Caco-2 (cell line): ENCODE measurements at regions not wholly inside any gene's neighbourhood (a gene's known extent, or its start where the extent isn't known, plus 50 kb on each side); places are given as distances from the start of the nearest gene placed in this dataset.

Experiments used
- BruUV-seq: library from RNA; stranded (reverse); fragments of 400-500 nt; replicated peaks from 2 replicates; lab custom pipeline; 2021; lab: Mats Ljungman, UMichigan
- CTCF ChIA-PET: fragments of 300-600 bp; sonication (Branson Sonifier 250); formaldehyde crosslinking; loops from one replicate; lab custom pipeline; 2022; ENCODE audit warnings: antibody characterized with exemption; lab: Charles Lee
- POLR2A ChIA-PET: fragments of 300-600 bp; sonication (Branson Sonifier 250); formaldehyde crosslinking; loops from one replicate; lab custom pipeline; 2022; ENCODE audit warnings: antibody characterized with exemption; lab: Charles Lee
- DNase-seq, 2 experiments: peaks; one replicate each; pipeline versions ENCODE4 v3.0.0 to v3.0.0-alpha.2; 2020 to 2022
- H3K27me3 ChIP-seq: replicated peaks from 2 replicates; pipeline ENCODE4 v1.6.0; 2011; ENCODE audit warnings: low read length; ENCODE audit not compliant: control insufficient read depth, insufficient read depth
- H3K36me3 ChIP-seq: 2 replicates; pipeline ENCODE4 v1.5.1; 2011; ENCODE audit warnings: low read length; ENCODE audit not compliant: control insufficient read depth, insufficient read depth
- H3K4me1 ChIP-seq: fragments of 250-450 bp; sonication (Bioruptor Pico); 2 replicates; pipeline ENCODE4 v1.5.1; 2020; ENCODE audit warnings: mild to moderate bottlenecking
- H3K4me3 ChIP-seq: 2 replicates; pipeline ENCODE4 v1.5.1; 2011; ENCODE audit warnings: low read depth, mild to moderate bottlenecking, control low read depth, low read length
- H3K9me3 ChIP-seq: fragments of 250-450 bp; sonication (Bioruptor Pico); 2 replicates; pipeline ENCODE4 v1.5.1; 2020; ENCODE audit warnings: mild to moderate bottlenecking, moderate library complexity
- H3K27ac Mint-ChIP-seq: one replicate; pipeline ENCODE4 v1.8.0; 2022; ENCODE audit warnings: mixed read lengths; ENCODE audit not compliant: unreplicated experiment
- H3K27me3 Mint-ChIP-seq: one replicate; pipeline ENCODE4 v1.8.0; 2022; ENCODE audit warnings: mixed read lengths; ENCODE audit not compliant: insufficient read depth, unreplicated experiment
- H3K36me3 Mint-ChIP-seq: one replicate; pipeline ENCODE4 v1.8.0; 2022; ENCODE audit warnings: mild to moderate bottlenecking, mixed read lengths; ENCODE audit not compliant: insufficient read depth, unreplicated experiment
- H3K4me1 Mint-ChIP-seq: one replicate; pipeline ENCODE4 v1.8.0; 2022; ENCODE audit warnings: low read depth, mixed read lengths; ENCODE audit not compliant: unreplicated experiment
- H3K4me3 Mint-ChIP-seq: one replicate; pipeline ENCODE4 v1.8.0; 2022; ENCODE audit warnings: mild to moderate bottlenecking, moderate library complexity, mixed read lengths; ENCODE audit not compliant: unreplicated experiment
- H3K9me3 Mint-ChIP-seq: one replicate; pipeline ENCODE4 v1.8.0; 2022; ENCODE audit warnings: mixed read lengths; ENCODE audit not compliant: unreplicated experiment
- CTCF ChIP-seq, 2 experiments: fragments of 200-600 bp in 1 of 2; IDR thresholded peaks; 1 replicate in 1 of 2; 2 replicates in 1 of 2; pipeline versions ENCODE4 v1.5.1 to v1.8.0; 2011 to 2022; ENCODE audit warnings: antibody characterized with exemption in 1 of 2, control low read depth in 1 of 2, inconsistent platforms in 1 of 2, low read depth in 1 of 2, low read length in 1 of 2, mild to moderate bottlenecking in 1 of 2, moderate library complexity in 1 of 2; ENCODE audit not compliant: insufficient read depth in 1 of 2, severe bottlenecking in 1 of 2, unreplicated experiment in 1 of 2
- intact Hi-C: fragments of 100-400 bp; cut with micrococcal nuclease; formaldehyde crosslinking; loops from one replicate; pipeline ENCODE4 v1.10.0; 2022; ENCODE audit not compliant: unreplicated experiment

- intact Hi-C loops = no loop called here
- CTCF ChIA-PET = no interaction called here
- Histone ChIP-seq H3K27me3 (no peaks in the 10 kb centered on the region), H3K9me3 (no peaks in the 10 kb centered on the region), H3K4me1 (no peaks in the 10 kb centered on the region), H3K4me3 (no peak overlapping the region), H3K36me3 (no peaks in the 10 kb centered on the region)
- no peaks in the 10 kb centered on the region for H3K27me3 Mint-ChIP-seq
- no peaks in the 10 kb centered on the region for H3K9me3 Mint-ChIP-seq
- peaks cover 6% of the 10 kb centered on the region for H3K36me3 Mint-ChIP-seq
- TF ChIP-seq CTCF (IDR thresholded peaks at IDR 0.05; ENCODE audit: insufficient read depth in 1 of 2, low read depth in 1 of 2, low read length in 1 of 2, severe bottlenecking in 1 of 2, unreplicated experiment in 1 of 2) = no peak
- POLR2A ChIA-PET = no interaction called here
- DNase-seq = no peak
- no TSS peak for BruUV-seq
- no peak overlapping the region for H3K27ac Mint-ChIP-seq
- H3K4me1 Mint-ChIP-seq = no peaks in the 10 kb centered on the region
- H3K4me3 Mint-ChIP-seq = no peak overlapping the region
These were observed 161.0 kb upstream of the S100G start for GRCh38 chrX:16488959-16489358.

GRCh38 chrX:16491461-16491860, 158.5 kb upstream of the S100G start:
- H3K36me3 ChIP-seq = no peaks in the 10 kb centered on the region
- intact Hi-C loops = no loop called here
- no peak overlapping the region for H3K4me3 ChIP-seq
- CTCF ChIA-PET = no interaction called here
- Mint-ChIP-seq H3K4me3 (no peak overlapping the region), H3K9me3 (no peaks in the 10 kb centered on the region), H3K36me3 (peaks cover 6% of the 10 kb centered on the region), H3K4me1 (no peaks in the 10 kb centered on the region), H3K27me3 (no peaks in the 10 kb centered on the region), H3K27ac (no peak overlapping the region)
- DNase-seq = no peak
- H3K4me1 ChIP-seq = no peaks in the 10 kb centered on the region
- POLR2A ChIA-PET = no interaction called here
- no peaks in the 10 kb centered on the region for H3K27me3 ChIP-seq
- no peaks in the 10 kb centered on the region for H3K9me3 ChIP-seq
- no TSS peak for BruUV-seq
- TF ChIP-seq CTCF (IDR thresholded peaks at IDR 0.05; ENCODE audit: insufficient read depth in 1 of 2, low read depth in 1 of 2, low read length in 1 of 2, severe bottlenecking in 1 of 2, unreplicated experiment in 1 of 2) = no peak

DNA sequence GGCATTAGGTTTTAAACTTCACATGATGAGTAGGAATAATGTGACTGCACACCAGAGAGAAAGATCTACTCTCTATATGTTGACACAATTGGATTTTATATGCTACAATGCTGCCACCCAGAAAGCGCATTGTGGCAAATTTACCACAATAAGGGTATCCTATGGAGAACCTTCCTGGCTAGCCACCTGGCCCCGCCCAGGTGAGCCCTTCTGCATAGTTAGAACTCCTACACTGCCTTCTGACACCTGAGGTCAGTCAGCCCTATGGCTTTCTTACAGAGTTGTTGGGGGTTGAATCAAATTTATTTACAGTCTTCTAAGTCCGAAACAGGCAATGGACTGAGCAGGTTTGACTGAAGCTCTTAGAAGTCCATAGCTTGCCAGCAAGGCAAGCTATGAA, 153.8 kb upstream of the S100G start:
- H3K4me3 ChIP-seq = no peak overlapping the region
- no peak for TF ChIP-seq CTCF (IDR thresholded peaks at IDR 0.05; ENCODE audit: insufficient read depth in 1 of 2, low read depth in 1 of 2, low read length in 1 of 2, severe bottlenecking in 1 of 2, unreplicated experiment in 1 of 2)
- no peaks in the 10 kb centered on the region for H3K27me3 Mint-ChIP-seq
- no peaks in the 10 kb centered on the region for H3K9me3 ChIP-seq
- BruUV-seq = no TSS peak
- H3K4me1 Mint-ChIP-seq = no peaks in the 10 kb centered on the region
- intact Hi-C loops = no loop called here
- ChIA-PET CTCF (no interaction called here), POLR2A (no interaction called here)
- H3K27me3 ChIP-seq = no peaks in the 10 kb centered on the region
- no peak for DNase-seq
- H3K9me3 Mint-ChIP-seq = no peaks in the 10 kb centered on the region
- no peaks in the 10 kb centered on the region for H3K36me3 ChIP-seq
- no peak overlapping the region for H3K27ac Mint-ChIP-seq
- no peak overlapping the region for H3K4me3 Mint-ChIP-seq
- H3K36me3 Mint-ChIP-seq = peaks cover 6% of the 10 kb centered on the region
- no peaks in the 10 kb centered on the region for H3K4me1 ChIP-seq
